Spleen (tissue), 7 donors: ENCODE measurements at regions not wholly inside any gene's neighbourhood (a gene's known extent, or its start where the extent isn't known, plus 50 kb on each side); places are given as distances from the start of the nearest gene placed in this dataset.

Experiments used
- CTCF ChIP-seq, 11 experiments: fragments of 200-600 bp in 7 of 11; fragments of 450-650 bp in 4 of 11; sonication (generic) in 4 of 11; IDR thresholded peaks in 8 of 11; conservative IDR thresholded peaks in 3 of 11; 1 replicate in 7 of 11; 2 replicates in 4 of 11; pipeline versions ENCODE4 v1.4.0 to v1.8.0; 2016 to 2021; ENCODE audit warnings: antibody characterized with exemption in 11 of 11, inconsistent platforms in 4 of 11, mild to moderate bottlenecking in 1 of 11
- POLR2AphosphoS5 ChIP-seq, 3 donors: sonication (generic); formaldehyde crosslinking; IDR thresholded peaks; one replicate each; pipeline ENCODE4 v1.5.1; 2017; ENCODE audit warnings: antibody characterized with exemption in 3 of 3
- donor health status: DM: no; HTN: no; CAD: no; lungs with moderate emphysema.
- donor health status: DM: no; HTN: no; CAD: no.
- donor health status: DM: no; HTN: no; CAD: no.

GRCh38 chr7:23892019-23892418, 182.0 kb downstream of the STK31 start:
- no peak for TF ChIP-seq CTCF (IDR thresholded peaks at IDR 0.05 in 8 of 11, conservative IDR thresholded peaks at IDR 0.05 in 3 of 11)
- no peak for TF ChIP-seq POLR2AphosphoS5 (IDR thresholded peaks at IDR 0.05)
